NT2/D1 (cell line): ENCODE measurements at regions not wholly inside any gene's neighbourhood (a gene's known extent, or its start where the extent isn't known, plus 50 kb on each side); places are given as distances from the start of the nearest gene placed in this dataset.

Experiments
- DNase-seq: peaks from one replicate; pipeline ENCODE4 v3.0.0-alpha.2; 2011; ENCODE audit warnings: low read depth, low spot score
- H3K27me3 ChIP-seq: 2 replicates; pipeline ENCODE4 v1.6.0; 2011; ENCODE audit warnings: mild to moderate bottlenecking; ENCODE audit not compliant: insufficient read length, insufficient read depth
- H3K36me3 ChIP-seq: 2 replicates; pipeline ENCODE4 v1.6.1; 2011; ENCODE audit warnings: mild to moderate bottlenecking, low read length, mixed read lengths; ENCODE audit not compliant: insufficient read depth, insufficient read length
- H3K4me1 ChIP-seq: 2 replicates; pipeline ENCODE4 v1.5.1; 2011; ENCODE audit not compliant: insufficient read depth, insufficient read length
- H3K4me3 ChIP-seq: 2 replicates; pipeline ENCODE4 v1.5.1; 2011; ENCODE audit warnings: low read depth; ENCODE audit not compliant: insufficient read length
- H3K9ac ChIP-seq: 2 replicates; pipeline ENCODE4 v1.6.0; 2011; ENCODE audit warnings: low read depth; ENCODE audit not compliant: insufficient read length
- H3K9me3 ChIP-seq: 2 replicates; pipeline ENCODE4 v1.5.1; 2011; ENCODE audit warnings: mild to moderate bottlenecking, low read length; ENCODE audit not compliant: insufficient read depth
- SUZ12 ChIP-seq: IDR thresholded peaks from 2 replicates; pipeline ENCODE4 v1.6.1; 2011; ENCODE audit not compliant: insufficient read length, insufficient read depth; ENCODE audit errors: extremely low read depth
- YY1 ChIP-seq: IDR thresholded peaks from 2 replicates; pipeline ENCODE4 v1.6.1; 2011; ENCODE audit not compliant: insufficient read length, insufficient read depth
- ZNF274 ChIP-seq: IDR thresholded peaks from 2 replicates; pipeline ENCODE4 v1.6.1; 2011; ENCODE audit warnings: mild to moderate bottlenecking, low read depth, low read length

- TF ChIP-seq YY1: no peak
- TF ChIP-seq SUZ12: no peak
- no peak for TF ChIP-seq ZNF274
- Histone ChIP-seq H3K27me3 (no peaks in the 10 kb centered on the region), H3K4me1 (no peaks in the 10 kb centered on the region), H3K9me3 (no peaks in the 10 kb centered on the region), H3K4me3 (no peak overlapping the region), H3K9ac (no peak overlapping the region), H3K36me3 (no peaks in the 10 kb centered on the region)
- DNase-seq: no peak
These were observed 514.4 kb upstream of the LCORL start for GRCh38 chr4:18535948-18536347.

- TF ChIP-seq ZNF274: no peak
- TF ChIP-seq YY1: no peak
- no peak for TF ChIP-seq SUZ12
- Histone ChIP-seq H3K4me1 (no peaks in the 10 kb centered on the region), H3K4me3 (no peak overlapping the region), H3K27me3 (no peaks in the 10 kb centered on the region), H3K9ac (no peak overlapping the region), H3K36me3 (no peaks in the 10 kb centered on the region), H3K9me3 (no peaks in the 10 kb centered on the region)
- DNase-seq: no peak
These were observed 511.8 kb upstream of the LCORL start for GRCh38 chr4:18533262-18533775.

- H3K4me1 ChIP-seq: no peaks in the 10 kb centered on the region
- no peak for DNase-seq
- H3K9me3 ChIP-seq: no peaks in the 10 kb centered on the region
- no peaks in the 10 kb centered on the region for H3K27me3 ChIP-seq
- H3K36me3 ChIP-seq: no peaks in the 10 kb centered on the region
- H3K4me3 ChIP-seq: no peak overlapping the region
- H3K9ac ChIP-seq: no peak overlapping the region
- no peak for TF ChIP-seq ZNF274
- no peak for TF ChIP-seq SUZ12
- no peak for TF ChIP-seq YY1
These were observed 510.2 kb upstream of the LCORL start for GRCh38 chr4:18531731-18532130.

GRCh38 chr4:18529482-18529881 lies 507.9 kb upstream of the LCORL start:
- H3K9ac ChIP-seq: no peak overlapping the region
- H3K27me3 ChIP-seq: no peaks in the 10 kb centered on the region
- TF ChIP-seq SUZ12 (no peak), ZNF274 (no peak), YY1 (no peak)
- no peak for DNase-seq
- H3K4me3 ChIP-seq: no peak overlapping the region
- no peaks in the 10 kb centered on the region for H3K36me3 ChIP-seq
- H3K9me3 ChIP-seq: no peaks in the 10 kb centered on the region
- H3K4me1 ChIP-seq: no peaks in the 10 kb centered on the region

- no peaks in the 10 kb centered on the region for H3K36me3 ChIP-seq
- TF ChIP-seq YY1: no peak
- no peak for TF ChIP-seq SUZ12
- TF ChIP-seq ZNF274: no peak
- no peak overlapping the region for H3K4me3 ChIP-seq
- H3K9ac ChIP-seq: no peak overlapping the region
- no peaks in the 10 kb centered on the region for H3K4me1 ChIP-seq
- no peak for DNase-seq
- no peaks in the 10 kb centered on the region for H3K27me3 ChIP-seq
- H3K9me3 ChIP-seq: no peaks in the 10 kb centered on the region
These were observed 503.1 kb upstream of the LCORL start for GRCh38 chr4:18524667-18525066.

GRCh38 chr4:18518098-18518497 lies 496.5 kb upstream of the LCORL start:
- no peak for DNase-seq

GRCh38 chr4:18513861-18514260 lies 492.3 kb upstream of the LCORL start:
- TF ChIP-seq ZNF274 (no peak), YY1 (no peak), SUZ12 (no peak)
- Histone ChIP-seq H3K36me3 (no peaks in the 10 kb centered on the region), H3K4me3 (no peak overlapping the region), H3K4me1 (no peaks in the 10 kb centered on the region), H3K9me3 (no peaks in the 10 kb centered on the region), H3K27me3 (no peaks in the 10 kb centered on the region), H3K9ac (no peak overlapping the region)
- no peak for DNase-seq

More at GRCh38 chr4:18518098-18518497, 496.5 kb upstream of the LCORL start:
- H3K9me3 ChIP-seq: no peaks in the 10 kb centered on the region
- no peak overlapping the region for H3K4me3 ChIP-seq
- TF ChIP-seq YY1: no peak
- TF ChIP-seq SUZ12: no peak
- TF ChIP-seq ZNF274: no peak
- H3K9ac ChIP-seq: no peak overlapping the region
- H3K36me3 ChIP-seq: no peaks in the 10 kb centered on the region
- H3K4me1 ChIP-seq: no peaks in the 10 kb centered on the region
- no peaks in the 10 kb centered on the region for H3K27me3 ChIP-seq

- H3K4me3 ChIP-seq: no peak overlapping the region
- H3K36me3 ChIP-seq: no peaks in the 10 kb centered on the region
- H3K4me1 ChIP-seq: no peaks in the 10 kb centered on the region
- H3K9ac ChIP-seq: no peak overlapping the region
- no peaks in the 10 kb centered on the region for H3K9me3 ChIP-seq
- no peak for DNase-seq
- TF ChIP-seq ZNF274 (no peak), SUZ12 (no peak), YY1 (no peak)
- no peaks in the 10 kb centered on the region for H3K27me3 ChIP-seq
These were observed 491.2 kb upstream of the LCORL start for GRCh38 chr4:18512718-18513117.
